ENCODE measurements at regions not wholly inside any gene's neighbourhood (a gene's known extent, or its start where the extent isn't known, plus 50 kb on each side); places are given as distances from the start of the nearest gene placed in this dataset.
"Not testable (repeated sequence)": the region's sequence is repeated elsewhere in the genome, so short reads cannot be mapped to it uniquely, and the experiment has no call there.

DNA sequence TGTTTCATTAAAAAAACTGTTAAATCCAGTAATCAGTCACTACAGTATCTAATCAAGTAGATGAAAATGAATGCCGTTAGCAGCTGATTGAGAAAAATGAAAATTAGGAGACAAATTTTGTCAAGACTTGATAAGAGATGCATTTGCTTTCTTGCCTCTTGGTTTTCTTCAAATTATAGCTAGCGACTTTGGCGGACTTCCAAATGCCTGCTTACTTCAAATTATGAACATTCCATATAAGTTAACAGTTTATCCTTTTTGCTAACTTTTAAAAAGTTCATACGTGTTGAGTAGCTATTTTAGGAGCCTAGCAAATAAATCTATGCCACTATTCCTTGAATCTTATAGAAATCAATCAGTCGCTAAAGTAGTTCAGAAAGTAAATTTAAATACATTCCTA is 58.8 kb downstream of the PPP4R3C start:
- DNase-seq, result no peak

DNA sequence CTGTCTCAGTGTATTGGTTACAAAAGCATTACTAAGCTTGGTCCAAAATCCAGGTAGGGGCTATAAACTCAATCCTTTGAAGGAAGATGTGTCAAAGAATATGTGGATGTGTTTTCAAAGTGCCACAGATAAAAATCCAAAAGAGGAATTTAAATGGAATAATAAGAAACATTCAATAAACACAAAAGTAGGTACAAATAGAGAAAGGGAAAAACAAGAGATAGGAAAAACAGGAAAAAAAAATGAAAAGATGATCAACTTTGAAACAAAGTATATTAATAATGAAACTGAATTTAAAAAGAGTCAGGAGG is 64.0 kb downstream of the PPP4R3C start:
- no peak for DNase-seq

DNA sequence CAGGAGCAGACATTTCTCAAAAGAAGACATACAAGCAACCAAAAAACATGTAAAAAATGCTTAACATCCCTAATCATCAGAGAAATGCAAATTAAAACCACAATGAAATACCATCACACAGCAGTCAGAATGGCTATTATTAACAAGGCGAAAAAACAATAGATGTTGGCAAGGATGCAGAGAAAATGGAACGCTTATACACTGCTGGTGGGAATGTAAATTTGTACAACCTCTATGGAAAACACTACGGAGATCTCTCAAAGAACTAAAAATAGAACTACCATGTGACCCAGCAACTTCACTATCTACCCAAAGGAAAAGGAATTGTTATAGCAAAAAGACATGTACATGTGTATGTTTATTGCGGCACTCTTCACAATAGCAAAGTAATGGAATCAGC is 71.5 kb downstream of the PPP4R3C start:
- no peak for DNase-seq

DNA sequence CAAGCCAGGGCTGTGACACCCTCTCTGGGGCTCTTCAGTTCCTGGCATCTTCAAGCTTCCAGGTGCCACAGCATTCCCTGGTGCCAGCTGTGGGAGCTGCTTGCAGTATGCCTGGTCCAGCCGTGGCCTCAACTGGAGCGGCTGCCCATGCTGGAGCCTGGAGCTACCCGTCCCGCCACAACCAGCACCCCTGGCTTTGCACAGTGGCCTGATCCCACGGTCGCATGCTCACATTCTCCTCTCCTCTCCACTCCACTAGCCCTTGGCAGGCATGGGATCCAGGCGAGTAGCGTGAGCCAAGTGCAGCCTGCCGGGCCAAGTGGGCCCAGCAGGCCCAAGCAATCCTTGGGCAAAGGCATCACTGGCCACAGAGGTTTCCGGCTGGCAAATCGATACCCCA is 81.7 kb downstream of the PPP4R3C start:
- DNase-seq, result no peak

DNA sequence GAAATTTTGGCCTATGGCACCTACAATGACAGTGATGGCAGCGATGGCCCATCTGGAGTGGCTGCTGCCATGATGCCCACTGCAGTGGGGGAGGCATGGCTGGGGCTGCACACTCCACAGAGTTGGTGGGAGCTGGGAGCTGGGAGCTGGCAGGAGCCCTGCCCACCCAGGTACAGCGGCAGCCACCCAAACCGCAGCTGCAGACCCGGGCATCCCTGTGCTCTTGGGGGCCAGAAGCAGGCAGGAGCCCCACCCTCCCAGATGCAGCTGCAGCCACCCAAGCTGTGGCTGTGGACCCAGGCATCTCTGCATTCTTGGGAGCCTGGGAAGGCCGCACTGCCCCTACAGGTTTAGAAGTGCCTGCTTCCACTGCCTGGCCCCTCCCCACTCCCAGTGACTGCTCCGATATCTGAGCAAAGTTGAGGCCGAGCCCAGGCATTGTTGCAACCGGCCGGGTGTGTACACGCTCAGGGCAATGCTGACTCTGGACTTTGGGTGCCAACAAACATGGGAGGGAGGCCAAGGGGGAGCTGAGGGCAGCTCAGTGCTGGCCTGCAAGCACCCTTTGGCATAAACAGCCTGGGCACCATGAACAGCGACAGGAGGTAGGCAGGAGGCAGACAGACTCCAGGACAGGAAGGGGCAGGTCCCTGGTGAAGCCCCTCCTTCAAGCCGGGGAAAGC is 82.8 kb downstream of the PPP4R3C start:
- no peak for DNase-seq

DNA sequence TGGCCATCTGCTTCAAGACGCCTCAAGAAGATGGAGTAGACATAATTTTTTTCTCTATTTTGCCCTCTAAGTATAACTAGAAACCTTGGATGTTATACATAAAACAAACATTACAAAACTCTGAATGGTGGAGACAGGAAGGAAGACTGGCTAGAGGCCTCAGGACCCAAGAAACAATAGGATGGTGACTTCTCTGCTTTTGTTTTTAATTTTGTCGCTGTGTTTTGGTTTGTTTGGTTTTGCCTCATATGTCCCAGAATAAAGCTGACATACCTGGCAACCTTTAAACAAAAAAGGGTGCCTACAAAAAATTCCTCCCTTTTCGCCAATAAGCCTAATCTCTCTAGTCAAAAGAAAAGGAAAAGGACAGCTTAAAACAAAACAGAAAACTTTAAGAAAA is 109.1 kb downstream of the PPP4R3C start:
- no peak for DNase-seq

DNA sequence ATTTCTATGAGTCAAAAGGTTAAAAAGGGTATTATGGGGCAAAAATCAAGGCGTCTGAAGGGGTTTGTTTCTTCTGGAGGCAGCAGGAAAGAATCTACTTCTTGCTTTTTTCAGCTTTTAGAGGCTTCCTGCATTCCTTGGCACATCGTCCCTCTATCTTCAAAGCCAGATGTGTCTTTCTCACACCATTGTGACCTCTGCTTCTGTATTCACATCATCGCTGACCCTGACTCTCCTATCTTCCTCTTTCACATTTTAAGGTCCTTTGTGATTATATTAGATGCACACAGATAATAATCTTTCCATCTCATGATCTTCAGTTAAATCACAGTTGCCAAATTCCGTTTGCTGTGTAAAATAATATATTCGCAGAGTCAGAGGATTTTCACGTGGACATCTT is 112.7 kb downstream of the PPP4R3C start:
- DNase-seq, result no peak

DNA sequence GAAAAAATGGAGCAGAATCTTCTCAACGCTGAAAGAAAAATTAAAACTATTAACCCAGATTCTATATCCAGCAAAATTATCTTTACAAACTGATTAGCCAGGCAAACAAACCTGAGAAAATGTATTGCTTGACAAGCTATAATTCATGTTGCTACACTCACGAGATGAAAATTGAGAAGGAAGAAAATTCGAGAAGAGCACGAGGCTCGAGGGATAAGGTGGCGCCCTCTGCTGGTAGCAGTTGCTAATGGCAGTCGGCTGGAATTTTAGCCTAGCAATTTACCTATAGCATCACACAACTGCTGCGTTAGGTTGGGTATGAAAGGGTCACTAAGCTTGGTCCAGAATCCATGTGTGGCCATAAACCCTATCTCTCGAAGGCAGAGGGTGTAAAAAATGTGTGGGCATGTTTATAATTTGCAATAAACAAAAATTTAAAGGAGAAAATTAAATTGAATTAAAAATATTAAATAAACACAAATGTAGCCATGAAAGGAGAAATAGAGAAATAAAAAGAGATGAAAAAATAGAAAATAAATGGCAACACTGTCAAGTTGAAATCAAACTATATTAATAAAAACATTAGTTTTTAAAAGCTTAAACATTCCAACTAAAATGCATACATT is 126.6 kb downstream of the PPP4R3C start:
- DNase-seq, result no peak

DNA sequence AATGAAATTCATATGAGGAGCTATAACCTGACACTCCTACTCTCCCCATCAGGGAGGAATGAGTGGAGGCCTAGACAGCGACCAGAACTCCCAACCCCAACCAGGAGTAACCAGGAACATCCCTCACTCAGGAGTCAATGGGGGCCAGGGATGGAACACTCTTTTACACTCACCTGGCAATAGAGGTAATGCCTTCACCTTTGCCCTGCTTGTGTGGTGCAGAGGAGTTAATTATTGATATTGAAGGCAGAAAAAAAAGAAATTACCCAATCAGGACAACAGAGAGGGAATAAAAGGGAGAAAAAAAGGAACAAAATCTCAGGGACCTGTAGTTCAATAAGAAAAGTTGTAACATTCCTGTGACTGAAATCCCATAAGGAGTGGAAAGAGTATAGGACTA is 141.5 kb downstream of the PPP4R3C start:
- DNase-seq, result no peak

DNA sequence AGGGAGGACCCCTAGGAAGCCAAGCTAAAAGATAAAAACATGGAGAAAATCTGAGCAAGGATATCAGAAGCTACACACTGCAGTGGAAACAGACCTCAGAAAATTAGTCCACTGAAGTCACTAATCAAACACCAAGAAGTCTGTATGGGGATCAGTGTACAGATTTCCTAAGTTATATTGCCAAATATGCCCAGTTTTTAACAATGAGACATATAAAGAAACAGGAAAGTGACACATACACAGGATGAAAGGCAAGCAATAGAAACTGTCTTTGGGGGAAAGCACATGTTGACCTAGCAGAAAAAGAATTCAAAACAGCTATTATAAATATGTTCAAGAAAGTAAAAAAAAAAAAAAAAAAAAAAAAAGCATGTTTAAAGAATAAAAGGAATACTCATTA is 153.7 kb downstream of the PPP4R3C start:
- no peak for DNase-seq

DNA sequence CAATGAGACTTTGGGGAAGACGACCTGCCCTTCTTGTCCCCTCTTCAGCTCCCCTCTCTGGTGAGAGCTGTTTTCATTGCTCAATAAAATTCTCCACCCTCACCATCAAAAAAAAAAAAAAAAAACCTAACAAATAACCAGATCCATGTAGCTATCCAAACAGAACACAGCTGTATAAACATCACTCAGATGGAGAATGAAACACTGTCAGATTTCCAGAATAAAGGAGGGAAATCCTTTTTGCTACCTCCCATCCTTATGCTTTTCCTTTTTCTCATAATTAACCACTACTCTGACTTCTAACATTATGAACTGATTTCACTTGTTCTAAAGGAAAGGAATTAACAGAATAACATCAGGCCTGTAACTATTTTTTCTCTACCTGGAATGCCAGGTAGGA is 155.6 kb downstream of the PPP4R3C start:
- no peak for DNase-seq

DNA sequence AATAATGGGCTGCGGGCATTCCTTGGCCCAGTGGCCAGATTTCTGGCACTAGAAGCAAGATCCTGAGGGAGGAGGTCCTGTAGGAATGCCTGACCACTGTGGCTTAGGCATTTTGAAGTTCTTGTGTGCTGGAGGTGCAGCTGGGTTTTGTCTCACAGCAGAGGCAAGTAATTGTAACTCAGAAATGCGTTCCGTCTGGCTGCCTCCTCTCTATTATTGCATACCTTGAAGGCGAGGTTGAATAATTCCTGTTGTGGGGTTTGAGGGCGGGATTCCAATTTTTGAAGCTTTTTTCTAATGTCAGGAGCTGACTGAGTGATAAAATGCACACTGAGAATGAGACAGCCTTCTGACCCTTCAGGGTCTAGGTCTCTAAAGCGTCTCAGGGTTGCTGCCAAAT is 170.6 kb downstream of the PPP4R3C start:
- DNase-seq, result not testable (repeated sequence)

DNA sequence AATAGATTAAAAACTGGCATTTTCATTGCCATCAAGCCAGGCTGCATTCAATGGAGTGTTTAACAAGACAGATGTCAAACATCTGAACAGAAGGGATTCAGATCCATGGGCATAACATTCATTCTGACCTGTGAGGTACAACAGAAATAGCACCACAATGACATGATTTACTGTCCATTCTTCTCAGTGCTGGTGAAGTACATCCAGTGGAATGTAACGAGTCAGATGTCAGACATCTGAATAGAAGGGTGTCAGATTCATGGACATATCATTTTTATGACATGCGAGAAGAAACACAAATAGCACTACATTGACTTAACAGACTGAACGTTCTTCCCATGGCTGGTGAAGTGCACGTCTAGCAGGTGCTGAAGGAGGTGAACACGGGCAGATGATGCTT is 186.4 kb downstream of the PPP4R3C start:
- no peak for DNase-seq

DNA sequence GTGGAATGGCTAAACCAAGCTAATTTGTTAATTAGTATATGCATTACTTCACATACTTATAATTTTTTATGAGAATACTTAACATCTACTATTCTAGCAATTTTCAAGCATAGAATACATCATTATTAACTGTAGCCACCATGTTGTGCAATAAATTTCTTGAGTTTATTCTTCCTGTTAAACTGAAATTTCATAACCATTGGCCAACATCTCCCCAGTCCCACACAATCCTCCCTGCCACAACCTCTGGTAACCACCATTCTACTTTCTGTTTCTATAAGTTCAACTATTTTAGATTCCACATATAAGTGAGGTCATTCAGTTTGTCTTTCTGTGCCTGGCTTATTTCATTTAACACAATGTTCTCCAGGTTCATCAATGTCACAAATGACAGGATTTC is 208.5 kb downstream of the PPP4R3C start:
- DNase-seq, result no peak

DNA sequence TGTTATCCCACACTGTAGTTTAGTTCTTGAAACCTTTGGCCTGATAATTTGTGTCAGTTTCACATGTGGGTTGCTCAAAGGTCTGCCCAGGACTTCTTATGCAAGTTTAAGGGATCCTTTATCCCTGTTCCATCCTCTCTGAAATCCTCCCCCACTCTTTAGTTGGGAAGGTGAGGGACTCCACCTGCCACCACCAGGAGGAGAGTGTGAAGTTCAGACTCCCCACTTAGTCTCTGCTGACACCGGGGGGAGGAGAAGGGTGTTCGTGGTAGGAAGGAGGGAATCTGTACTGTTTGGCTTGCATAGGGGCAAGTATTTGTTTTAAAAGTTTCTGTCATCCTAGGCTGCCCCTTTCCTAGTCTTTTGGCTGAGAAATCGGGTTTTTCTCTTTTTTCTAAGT is 211.8 kb downstream of the PPP4R3C start:
- no peak for DNase-seq

DNA sequence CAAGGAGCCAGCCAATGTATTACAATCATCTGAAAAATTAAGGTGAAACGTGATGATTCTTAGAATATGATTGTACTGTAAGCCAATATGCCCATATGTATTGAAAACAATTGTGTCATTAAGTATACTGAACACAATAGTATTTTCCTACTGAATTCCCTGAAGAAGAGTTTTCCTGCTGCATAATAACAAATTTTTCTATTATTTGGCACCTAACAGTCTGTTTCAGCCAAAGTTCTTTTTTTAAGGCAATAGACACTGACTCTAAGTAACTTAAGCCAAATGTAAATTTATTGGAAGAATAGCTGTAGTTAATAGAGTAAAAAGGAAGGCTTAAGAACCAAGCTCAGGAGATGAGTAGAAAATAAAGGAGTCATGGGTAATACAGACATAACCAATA is 220.6 kb downstream of the PPP4R3C start:
- no peak for DNase-seq

DNA sequence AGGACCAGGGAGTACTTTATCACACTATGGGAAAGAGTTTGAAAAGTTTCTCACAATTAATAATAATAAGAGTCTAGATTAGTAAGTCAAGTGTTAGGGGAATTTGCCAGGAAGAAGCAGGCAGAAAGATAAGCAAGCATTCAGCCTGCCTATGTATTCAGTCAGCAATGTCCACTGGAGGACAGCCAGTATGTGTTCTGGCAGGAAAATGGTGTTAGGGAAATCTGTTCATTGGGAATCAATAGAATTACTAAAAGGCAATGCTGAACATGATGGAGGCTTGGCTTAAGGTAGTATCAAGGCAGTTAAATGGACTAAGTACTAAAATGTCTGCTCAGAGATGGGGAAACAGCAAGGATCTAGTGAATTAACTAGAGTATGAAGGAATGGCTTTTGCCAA is 221.2 kb downstream of the PPP4R3C start:
- DNase-seq, result no peak

DNA sequence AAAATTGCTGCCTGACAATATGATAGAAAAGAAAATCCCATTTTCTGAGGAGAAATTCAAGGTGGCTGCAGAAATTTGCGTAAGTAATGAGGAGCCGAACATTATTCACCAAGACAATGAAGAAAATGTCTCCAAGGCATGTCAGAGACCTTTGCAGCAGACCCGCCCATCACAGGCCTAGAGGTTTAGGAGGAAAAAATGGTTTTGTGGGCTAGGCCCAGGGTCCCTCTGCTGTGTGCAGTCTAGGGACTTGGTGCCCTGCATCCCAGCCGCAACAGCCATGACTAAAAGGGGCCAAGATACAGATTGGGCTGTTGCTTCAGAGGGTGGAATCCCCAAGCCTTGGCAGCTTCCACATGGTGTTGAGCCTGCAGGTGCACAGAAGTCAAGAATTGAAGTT is 223.1 kb downstream of the PPP4R3C start:
- DNase-seq, result not testable (repeated sequence)

DNA sequence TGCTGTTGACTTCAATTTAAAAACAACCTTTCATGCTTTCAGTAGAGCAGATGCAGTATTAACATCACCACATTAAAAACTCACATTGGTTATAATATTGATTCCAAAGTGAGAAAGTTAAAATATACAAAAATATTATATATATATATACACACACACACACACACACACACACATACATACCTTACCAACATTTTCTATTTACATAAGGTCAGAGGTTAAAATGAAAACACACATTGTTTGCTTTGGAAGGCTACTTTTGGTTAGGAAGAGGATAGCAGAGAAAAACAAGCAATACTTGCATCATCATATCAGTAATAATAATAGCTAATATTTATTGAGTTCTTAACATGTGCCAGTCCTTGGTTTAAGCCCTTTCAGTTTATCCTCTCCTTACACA is 226.5 kb downstream of the PPP4R3C start:
- DNase-seq, result no peak

DNA sequence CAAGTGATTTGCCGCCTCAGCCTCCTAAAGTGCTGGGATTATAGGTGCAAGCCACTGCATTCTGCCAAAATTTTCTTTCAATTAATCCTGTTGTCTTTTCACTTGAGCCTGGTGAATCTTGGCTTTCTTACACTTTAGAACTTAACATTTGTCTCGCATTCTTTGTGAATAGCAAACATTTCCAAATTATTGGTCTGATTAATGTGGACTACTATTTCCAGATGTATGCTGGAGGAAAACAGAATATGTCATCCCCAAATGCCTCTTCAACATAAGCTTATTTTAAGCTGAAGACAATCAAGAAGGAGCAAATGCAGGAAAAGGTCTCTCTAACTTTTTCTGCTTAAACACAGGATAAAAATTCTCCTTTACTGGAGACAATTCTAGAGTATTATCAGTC is 233.4 kb downstream of the PPP4R3C start:
- no peak for DNase-seq

DNA sequence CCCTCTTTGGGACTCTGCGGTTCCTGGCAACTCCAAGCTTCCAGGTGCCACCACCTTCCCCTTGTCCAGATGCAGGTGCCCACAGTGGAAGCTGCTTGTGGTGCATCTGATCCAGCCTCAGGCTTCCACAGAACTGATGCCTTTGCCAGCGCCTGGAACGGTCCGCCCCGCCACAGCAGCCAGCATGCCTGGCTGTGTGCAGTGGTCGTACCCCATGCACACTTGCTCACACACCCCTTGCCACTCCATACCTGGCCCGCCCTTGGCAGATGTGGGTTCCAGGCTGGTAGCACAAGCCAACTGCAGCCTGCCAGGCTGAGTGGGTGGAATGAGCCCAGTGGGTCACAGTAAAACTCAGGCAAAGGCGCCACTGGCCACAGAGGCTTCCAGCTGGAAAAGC is 240.5 kb downstream of the PPP4R3C start:
- no peak for DNase-seq

DNA sequence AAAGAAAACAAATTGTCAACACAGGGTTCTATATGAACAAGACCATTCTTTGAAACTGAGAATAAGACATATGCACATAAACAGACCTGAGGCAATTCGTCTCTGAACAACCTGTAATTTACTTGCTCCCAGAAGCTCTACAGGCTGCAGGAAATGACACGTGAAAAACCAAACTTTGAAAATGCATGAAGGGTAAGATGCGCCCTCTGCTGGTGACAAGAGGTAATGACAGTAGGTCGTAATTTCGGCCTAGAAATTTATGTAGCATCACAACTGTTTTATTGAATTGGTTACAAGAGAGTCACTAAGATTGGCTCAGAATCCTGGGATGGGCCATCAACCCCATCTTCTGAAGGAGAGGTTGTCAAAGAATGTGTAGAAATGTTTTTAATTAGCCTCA is 276.5 kb downstream of the PPP4R3C start:
- peak; percentile 1 for DNase-seq

DNA sequence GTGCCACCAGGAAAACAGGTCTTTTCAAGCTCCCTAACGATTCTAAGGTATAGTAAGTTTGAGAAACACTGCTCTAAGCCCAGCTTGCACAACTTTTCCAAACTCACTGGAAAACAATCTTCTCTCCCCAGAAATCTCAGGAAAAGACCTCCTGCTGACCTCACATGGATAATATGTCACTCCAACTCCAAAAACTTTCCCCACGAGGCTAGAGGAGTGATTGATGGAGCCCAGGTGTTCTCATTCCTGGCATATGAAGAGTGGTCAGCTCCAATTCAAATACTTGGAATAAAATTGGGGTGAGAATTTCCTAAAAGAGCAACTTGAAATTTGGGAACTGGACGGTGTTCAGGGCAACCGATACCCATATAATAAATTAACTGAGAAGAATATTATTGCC is 299.9 kb downstream of the PPP4R3C start:
- DNase-seq, result no peak

DNA sequence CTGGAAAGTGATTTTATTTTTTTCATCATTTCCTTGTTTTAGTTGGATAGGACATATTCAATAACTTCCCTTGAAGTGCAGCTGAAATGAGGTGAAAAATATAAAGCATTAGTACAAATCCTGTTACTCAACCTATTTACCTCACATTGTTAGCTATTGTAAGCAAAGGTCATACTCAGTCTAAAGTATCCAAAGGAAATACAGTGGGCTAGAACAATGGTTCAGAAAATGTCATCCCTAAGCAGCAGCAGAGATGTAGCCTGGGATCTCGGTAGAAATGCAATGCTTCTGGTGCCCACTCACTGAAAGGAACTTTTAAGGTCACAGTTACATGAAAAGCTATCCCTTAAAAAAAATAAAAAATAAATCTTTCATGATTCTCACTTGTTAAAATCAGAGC is 300.6 kb downstream of the PPP4R3C start:
- no peak for DNase-seq

DNA sequence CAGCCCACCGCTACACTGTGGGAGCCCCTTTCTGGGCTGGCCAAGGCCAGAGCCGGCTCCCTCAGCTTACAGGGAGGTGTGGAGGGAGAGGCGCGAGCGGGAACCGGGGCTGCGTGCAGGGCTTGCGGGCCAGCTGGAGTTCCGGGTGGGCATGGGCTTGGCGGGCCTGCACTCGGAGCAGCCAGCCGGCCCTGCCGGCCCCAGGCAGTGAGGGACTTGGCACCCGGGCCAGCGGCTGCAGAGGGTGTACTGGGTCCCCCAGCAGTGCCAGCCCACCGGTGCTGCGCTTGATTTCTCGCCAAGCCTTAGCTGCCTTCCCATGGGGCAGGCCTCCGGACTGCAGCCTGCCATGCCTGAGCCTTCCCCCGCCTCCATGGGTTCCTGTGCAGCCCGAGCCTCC is 306.2 kb downstream of the PPP4R3C start:
- DNase-seq, result not testable (repeated sequence)

DNA sequence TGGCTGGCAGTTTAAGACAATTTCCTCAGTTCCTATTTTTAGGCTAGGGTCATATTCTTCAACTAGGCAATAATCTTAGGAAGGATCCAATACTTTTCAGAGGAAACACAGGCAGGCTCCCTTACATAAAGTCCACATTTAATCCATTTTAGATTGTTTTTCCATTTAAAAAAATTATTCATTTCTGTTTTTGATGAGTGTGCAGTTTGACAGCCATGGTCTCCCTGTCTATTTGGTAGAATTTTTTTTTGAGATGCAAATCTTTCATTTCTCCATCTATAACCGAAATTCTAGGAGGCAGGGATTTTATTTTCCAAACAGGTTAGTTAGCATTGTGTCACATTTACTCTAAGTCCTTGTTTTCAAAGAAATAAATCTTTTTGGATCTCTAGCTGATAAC is 326.8 kb downstream of the PPP4R3C start:
- no peak for DNase-seq

All from NCI-H2029 treated with DMSO at 0.1 percent for 48 hours (cell line).